SK-N-SH treated with all-trans-retinoic acid at 6 μM for 48 hours (cell line): ENCODE measurements at regions not wholly inside any gene's neighbourhood (a gene's known extent, or its start where the extent isn't known, plus 50 kb on each side); places are given as distances from the start of the nearest gene placed in this dataset.

ENCODE experiments used
- ATAC-seq: fragments of 200-7000 bp; cut with Tn5 transposase; 3 replicates; pipeline ENCODE4 v1.9.1; 2020; ENCODE audit warnings: mild to moderate bottlenecking, moderate library complexity
- ARNTL ChIP-seq: fragments of 450-650 bp; formaldehyde crosslinking; IDR thresholded peaks from 2 replicates; pipeline ENCODE4 v1.5.0; 2020; ENCODE audit warnings: low read depth, mild to moderate bottlenecking, moderate library complexity, borderline replicate concordance
- BACH2 ChIP-seq: fragments of 250-450 bp; sonication (Bioruptor Pico); IDR thresholded peaks from 2 replicates; pipeline ENCODE4 v1.9.0; 2021; ENCODE audit warnings: mild to moderate bottlenecking, borderline replicate concordance
- CREB5 ChIP-seq: fragments of 250-450 bp; sonication (Bioruptor Pico); IDR thresholded peaks from 2 replicates; pipeline ENCODE4 v1.5.1; 2020; ENCODE audit warnings: low read depth, mild to moderate bottlenecking, moderate library complexity
- CSDC2 ChIP-seq: fragments of 250-450 bp; sonication (Bioruptor Pico); IDR thresholded peaks from 2 replicates; pipeline ENCODE4 v1.5.0; 2020; ENCODE audit warnings: mild to moderate bottlenecking, moderate library complexity
- CSRNP3 ChIP-seq: fragments of 250-450 bp; sonication (Bioruptor Pico); IDR thresholded peaks from 2 replicates; pipeline ENCODE4 v1.5.1; 2021; ENCODE audit warnings: mild to moderate bottlenecking, moderate library complexity
- GLIS3 ChIP-seq: fragments of 250-450 bp; sonication (Bioruptor Pico); IDR thresholded peaks from 2 replicates; pipeline ENCODE4 v1.5.0; 2020; ENCODE audit warnings: mild to moderate bottlenecking, moderate library complexity
- ISL1 ChIP-seq: fragments of 250-450 bp; sonication (Bioruptor Pico); IDR thresholded peaks from 2 replicates; pipeline ENCODE4 v2.1.2; 2022; ENCODE audit warnings: mild to moderate bottlenecking, moderate library complexity
- OSR1 ChIP-seq: fragments of 250-450 bp; sonication (Bioruptor Pico); IDR thresholded peaks from 2 replicates; pipeline ENCODE4 v1.8.0; 2022; ENCODE audit warnings: moderate library complexity, mild to moderate bottlenecking, inconsistent platforms
- POU6F1 ChIP-seq: fragments of 250-450 bp; sonication (Bioruptor Pico); IDR thresholded peaks from 2 replicates; pipeline ENCODE4 v1.8.0; 2021; ENCODE audit warnings: low read depth, mild to moderate bottlenecking, moderate library complexity, borderline replicate concordance
- RARB ChIP-seq: fragments of 250-450 bp; sonication (Bioruptor Pico); IDR thresholded peaks from 2 replicates; pipeline ENCODE4 v1.8.0; 2021; ENCODE audit warnings: mild to moderate bottlenecking, moderate library complexity
- SNAI2 ChIP-seq: fragments of 250-450 bp; sonication (Bioruptor Pico); IDR thresholded peaks from 2 replicates; pipeline ENCODE4 v1.5.0; 2020; ENCODE audit warnings: mild to moderate bottlenecking, moderate library complexity
- TCF4 ChIP-seq: fragments of 250-450 bp; sonication (Bioruptor Pico); IDR thresholded peaks from 2 replicates; pipeline ENCODE4 v1.8.0; 2021; ENCODE audit warnings: mild to moderate bottlenecking, moderate library complexity, borderline replicate concordance
- TOX ChIP-seq: fragments of 250-450 bp; sonication (Bioruptor Pico); IDR thresholded peaks from 2 replicates; pipeline ENCODE4 v1.8.0; 2021; ENCODE audit warnings: mild to moderate bottlenecking, moderate library complexity, borderline replicate concordance
- ZC3H10 ChIP-seq: fragments of 250-450 bp; sonication (Bioruptor Pico); IDR thresholded peaks from 2 replicates; pipeline ENCODE4 v1.5.1; 2021; ENCODE audit warnings: mild to moderate bottlenecking, moderate library complexity
- ZFP3 ChIP-seq: fragments of 250-450 bp; sonication (Bioruptor Pico); IDR thresholded peaks from 2 replicates; pipeline ENCODE4 v1.5.0; 2020; ENCODE audit warnings: mild to moderate bottlenecking, moderate library complexity
- ZFP30 ChIP-seq: fragments of 450-650 bp; formaldehyde crosslinking; IDR thresholded peaks from 2 replicates; pipeline ENCODE4 v1.5.0; 2022; ENCODE audit warnings: mild to moderate bottlenecking, moderate library complexity
- ZNF565 ChIP-seq: fragments of 450-650 bp; formaldehyde crosslinking; conservative IDR thresholded peaks from 2 replicates; pipeline ENCODE4 v1.5.0; 2020; ENCODE audit warnings: low read depth, mild to moderate bottlenecking, moderate library complexity
- ZNF70 ChIP-seq: fragments of 450-650 bp; formaldehyde crosslinking; IDR thresholded peaks from 2 replicates; pipeline ENCODE4 v1.5.0; 2020; ENCODE audit warnings: mild to moderate bottlenecking, moderate library complexity
- ZNF8 ChIP-seq: fragments of 450-650 bp; formaldehyde crosslinking; IDR thresholded peaks from 2 replicates; pipeline ENCODE4 v1.5.0; 2020; ENCODE audit warnings: mild to moderate bottlenecking, moderate library complexity
- TF ChIP-seq, protein P1 (sequence below): fragments of 250-450 bp; sonication (Bioruptor Pico); IDR thresholded peaks from 2 replicates; pipeline ENCODE4 v1.5.0; 2020; ENCODE audit warnings: mild to moderate bottlenecking, moderate library complexity

DNA sequence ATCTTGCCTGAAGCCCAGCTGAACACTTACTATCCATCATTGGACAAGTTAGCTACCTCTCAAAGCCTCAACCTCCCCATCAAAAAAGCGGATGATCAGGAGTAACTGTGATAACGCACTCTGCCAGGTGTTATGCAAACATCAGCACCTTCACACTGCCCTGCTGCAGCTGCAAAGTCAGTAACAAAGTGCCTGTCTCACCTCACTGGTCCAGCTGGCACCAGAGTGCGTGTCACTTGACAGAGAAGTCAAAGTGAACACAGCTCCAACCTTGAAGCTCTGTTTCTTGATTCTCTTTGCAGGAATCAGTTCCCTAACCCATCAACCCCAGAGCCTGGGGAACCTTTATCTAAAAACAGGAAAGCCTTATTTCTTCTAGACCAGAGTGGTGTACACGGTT lies 413.6 kb downstream of the CTTN start (continued):
- TF ChIP-seq CSRNP3 (CRISPR knock-in tag) (no peak), ISL1 (CRISPR knock-in tag) (no peak), ZC3H10 (CRISPR knock-in tag) (no peak), TCF4 (CRISPR knock-in tag) (no peak), ZFP30 (CRISPR knock-in tag) (no peak), ZNF8 (no peak), ZNF565 (CRISPR knock-in tag) (no peak), ZNF70 (CRISPR knock-in tag) (no peak), OSR1 (no peak), BACH2 (no peak), SNAI2 (CRISPR knock-in tag) (no peak), ARNTL (CRISPR knock-in tag) (no peak), CSDC2 (CRISPR knock-in tag) (no peak)

DNA sequence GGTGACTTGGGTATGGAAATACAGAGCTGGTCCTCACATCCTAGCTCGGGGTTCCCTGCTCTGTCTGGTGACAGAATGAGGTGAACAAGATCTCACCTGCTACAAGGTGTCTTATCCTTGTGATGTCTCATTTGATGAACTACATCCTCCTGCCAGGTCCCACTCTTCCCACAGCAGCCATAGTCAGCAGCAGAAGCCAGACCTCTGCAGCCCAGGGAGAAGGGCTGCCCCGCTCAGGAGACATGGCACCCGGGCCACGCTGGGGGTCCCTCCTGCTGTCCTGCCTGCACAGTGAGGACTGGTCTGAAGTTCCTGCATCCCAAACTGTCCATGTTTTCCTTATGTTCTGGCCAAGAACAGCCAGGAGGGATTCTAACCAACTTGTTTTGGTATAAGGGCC lies 414.1 kb downstream of the CTTN start:
- no peak for ATAC-seq
- TF ChIP-seq ZFP30 (CRISPR knock-in tag) = no peak
- TF ChIP-seq ZNF70 (CRISPR knock-in tag) = no peak
- no peak for TF ChIP-seq TCF4 (CRISPR knock-in tag)
- no peak for TF ChIP-seq POU6F1 (CRISPR knock-in tag)
- no peak for TF ChIP-seq CSRNP3 (CRISPR knock-in tag)
- no peak for TF ChIP-seq ZNF8
- TF ChIP-seq CSDC2 (CRISPR knock-in tag) = no peak
- TF ChIP-seq, all 23 proteins: peak for 0

DNA sequence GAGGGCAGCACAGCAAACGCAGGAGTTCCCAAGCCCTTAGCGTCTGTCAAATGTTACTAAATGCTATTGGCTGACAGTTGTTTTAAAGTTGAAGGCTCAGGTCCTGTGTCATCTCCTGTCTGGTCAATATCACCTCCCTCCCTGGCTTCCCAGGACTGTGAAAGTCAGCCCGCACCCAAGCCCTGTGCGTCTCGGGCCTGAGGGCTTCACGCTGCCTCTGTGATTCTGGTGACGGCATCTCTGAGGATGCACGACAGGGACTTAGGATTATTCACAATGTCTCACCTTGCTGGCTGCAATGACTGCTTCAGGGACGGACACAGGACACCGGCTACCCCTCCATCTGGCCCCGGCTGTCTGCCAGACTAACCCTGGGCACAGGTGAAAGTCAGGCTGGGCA lies 415.3 kb downstream of the CTTN start:
- ATAC-seq = no peak
- TF ChIP-seq, protein P1, sequence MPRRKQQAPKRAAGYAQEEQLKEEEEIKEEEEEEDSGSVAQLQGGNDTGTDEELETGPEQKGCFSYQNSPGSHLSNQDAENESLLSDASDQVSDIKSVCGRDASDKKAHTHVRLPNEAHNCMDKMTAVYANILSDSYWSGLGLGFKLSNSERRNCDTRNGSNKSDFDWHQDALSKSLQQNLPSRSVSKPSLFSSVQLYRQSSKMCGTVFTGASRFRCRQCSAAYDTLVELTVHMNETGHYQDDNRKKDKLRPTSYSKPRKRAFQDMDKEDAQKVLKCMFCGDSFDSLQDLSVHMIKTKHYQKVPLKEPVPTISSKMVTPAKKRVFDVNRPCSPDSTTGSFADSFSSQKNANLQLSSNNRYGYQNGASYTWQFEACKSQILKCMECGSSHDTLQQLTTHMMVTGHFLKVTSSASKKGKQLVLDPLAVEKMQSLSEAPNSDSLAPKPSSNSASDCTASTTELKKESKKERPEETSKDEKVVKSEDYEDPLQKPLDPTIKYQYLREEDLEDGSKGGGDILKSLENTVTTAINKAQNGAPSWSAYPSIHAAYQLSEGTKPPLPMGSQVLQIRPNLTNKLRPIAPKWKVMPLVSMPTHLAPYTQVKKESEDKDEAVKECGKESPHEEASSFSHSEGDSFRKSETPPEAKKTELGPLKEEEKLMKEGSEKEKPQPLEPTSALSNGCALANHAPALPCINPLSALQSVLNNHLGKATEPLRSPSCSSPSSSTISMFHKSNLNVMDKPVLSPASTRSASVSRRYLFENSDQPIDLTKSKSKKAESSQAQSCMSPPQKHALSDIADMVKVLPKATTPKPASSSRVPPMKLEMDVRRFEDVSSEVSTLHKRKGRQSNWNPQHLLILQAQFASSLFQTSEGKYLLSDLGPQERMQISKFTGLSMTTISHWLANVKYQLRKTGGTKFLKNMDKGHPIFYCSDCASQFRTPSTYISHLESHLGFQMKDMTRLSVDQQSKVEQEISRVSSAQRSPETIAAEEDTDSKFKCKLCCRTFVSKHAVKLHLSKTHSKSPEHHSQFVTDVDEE = no peak
- TF ChIP-seq BACH2 (no peak), CSRNP3 (CRISPR knock-in tag) (no peak), CSDC2 (CRISPR knock-in tag) (no peak), ZNF70 (CRISPR knock-in tag) (no peak), ZNF565 (CRISPR knock-in tag) (no peak), CREB5 (CRISPR knock-in tag) (no peak), ZFP3 (CRISPR knock-in tag) (no peak), GLIS3 (CRISPR knock-in tag) (no peak), POU6F1 (CRISPR knock-in tag) (no peak), RARB (CRISPR knock-in tag) (no peak), ZFP30 (CRISPR knock-in tag) (no peak), TOX (CRISPR knock-in tag) (no peak), ZC3H10 (CRISPR knock-in tag) (no peak), OSR1 (no peak), ISL1 (CRISPR knock-in tag) (no peak)
